ENCODE measurements at regions not wholly inside any gene's neighbourhood (a gene's known extent, or its start where the extent isn't known, plus 50 kb on each side); places are given as distances from the start of the nearest gene placed in this dataset.

- no peak for TF ChIP-seq CTCF (IDR thresholded peaks at IDR 0.05)
- TF ChIP-seq POLR2A (IDR thresholded peaks at IDR 0.05): no peak
- no peak for TF ChIP-seq EP300 (IDR thresholded peaks at IDR 0.05)
These were observed 594.2 kb upstream of the ADAMTS5 start for GRCh38 chr21:27561116-27561515.
